HEK293T (cell line): ENCODE measurements at regions not wholly inside any gene's neighbourhood (a gene's known extent, or its start where the extent isn't known, plus 50 kb on each side); places are given as distances from the start of the nearest gene placed in this dataset.

Experiments
- ARNT ChIP-seq: fragments of 450-650 bp; IDR thresholded peaks from 2 replicates; pipeline ENCODE4 v1.6.1; 2017; ENCODE audit warnings: mild to moderate bottlenecking
- ELF4 ChIP-seq: fragments of 450-650 bp; IDR thresholded peaks from 2 replicates; pipeline ENCODE4 v1.6.1; 2017; ENCODE audit warnings: antibody characterized with exemption
- NFRKB ChIP-seq: fragments of 450-650 bp; IDR thresholded peaks from 2 replicates; pipeline ENCODE4 v1.6.1; 2016; ENCODE audit warnings: mild to moderate bottlenecking, moderate library complexity
- SP1 ChIP-seq: fragments of 450-650 bp; IDR thresholded peaks from 2 replicates; pipeline ENCODE4 v1.6.1; 2017

- TF ChIP-seq ARNT (no peak), SP1 (no peak), ELF4 (no peak), NFRKB (no peak)
These were observed 425.3 kb upstream of the CDH6 start for GRCh38 chr5:30768056-30768690.
